ENCODE measurements at regions not wholly inside any gene's neighbourhood (a gene's known extent, or its start where the extent isn't known, plus 50 kb on each side); places are given as distances from the start of the nearest gene placed in this dataset.

DNA sequence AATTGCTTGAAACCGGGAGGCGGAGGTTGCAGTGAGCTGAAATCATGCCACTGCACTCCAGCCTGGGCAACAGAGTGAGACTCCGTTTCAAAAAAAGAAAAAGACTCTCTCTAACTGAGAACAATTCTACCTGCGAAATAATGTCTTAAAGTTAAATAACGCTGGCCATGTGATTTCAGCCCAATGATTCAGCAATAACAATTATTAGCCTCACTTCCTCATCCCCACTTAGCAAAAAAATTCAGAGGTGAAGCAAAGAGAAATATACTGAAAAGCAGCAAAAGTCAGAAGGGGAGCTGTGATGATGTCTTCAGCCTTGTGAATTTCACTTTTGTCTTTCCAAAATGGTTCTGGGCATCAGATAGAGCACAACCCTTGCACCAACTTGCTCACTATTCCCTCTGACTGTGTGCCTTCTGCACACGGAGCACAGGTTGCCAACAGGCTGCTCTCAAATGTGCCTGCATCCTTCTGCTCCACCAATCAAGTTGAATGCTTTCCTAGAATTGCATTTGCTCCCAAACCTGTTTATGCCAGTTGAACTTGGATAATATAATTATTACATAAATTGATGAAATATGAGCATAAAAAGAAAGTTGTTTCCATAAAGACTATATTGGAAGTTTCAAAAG is 79.8 kb upstream of the IPO9 start:
- Histone ChIP-seq H3K27ac (ENCODE audit: low read depth, low read length) (no peak overlapping the region), H4K20me1 (ENCODE audit: insufficient read depth) (no peaks in the 10 kb centered on the region), H3K4me3 (replicated peaks in 1 of 2; ENCODE audit: low read depth in 1 of 2, low read length in 2 of 2) (no peak overlapping the region), H2AFZ (ENCODE audit: low read depth, low read length, poor library complexity, severe bottlenecking) (no peak overlapping the region), H3K36me3 (ENCODE audit: control insufficient read depth in 1 of 2, insufficient read depth in 2 of 2, low read length in 2 of 2) (no peaks in the 10 kb centered on the region), H3K9me3 (ENCODE audit: control insufficient read depth in 1 of 2, insufficient read depth in 1 of 2, low read depth in 1 of 2, low read length in 2 of 2) (no peaks in the 10 kb centered on the region), H3K27me3 (ENCODE audit: insufficient read depth, low read length) (no peaks in the 10 kb centered on the region), H3K9ac (ENCODE audit: low read length) (no peak overlapping the region), H3K4me1 (ENCODE audit: control insufficient read depth in 1 of 2, insufficient read depth in 2 of 2, low read length in 2 of 2) (peaks cover 0 to 10% of the 10 kb centered on the region in 2 experiments; a peak in 3 of 4 replicates), H3K79me2 (ENCODE audit: insufficient read depth, low read length) (no peaks in the 10 kb centered on the region; the same call in 1 of the 2 replicates), H3K9me2 (ENCODE audit: insufficient read depth) (no peaks in the 10 kb centered on the region), H3K4me2 (ENCODE audit: low read length) (no peak overlapping the region)
- ChIA-PET CTCF (no interaction called here), RAD21 (ENCODE audit: low non-redundant PET in 1 of 2, low total read pairs in 2 of 2, uncharacterized antibody in 2 of 2, unreplicated experiment in 2 of 2) (no interaction called here), POLR2A (no interaction called here)
- BruUV-seq (replicated peaks), result no TSS peak
- intact Hi-C loops (cut with micrococcal nuclease), result no loop called here
- TF ChIP-seq POLR2A (IDR thresholded peaks at IDR 0.05; ENCODE audit: borderline replicate concordance, extremely low read depth, insufficient read depth, insufficient read length), result no peak
- TF ChIP-seq, protein P1, sequence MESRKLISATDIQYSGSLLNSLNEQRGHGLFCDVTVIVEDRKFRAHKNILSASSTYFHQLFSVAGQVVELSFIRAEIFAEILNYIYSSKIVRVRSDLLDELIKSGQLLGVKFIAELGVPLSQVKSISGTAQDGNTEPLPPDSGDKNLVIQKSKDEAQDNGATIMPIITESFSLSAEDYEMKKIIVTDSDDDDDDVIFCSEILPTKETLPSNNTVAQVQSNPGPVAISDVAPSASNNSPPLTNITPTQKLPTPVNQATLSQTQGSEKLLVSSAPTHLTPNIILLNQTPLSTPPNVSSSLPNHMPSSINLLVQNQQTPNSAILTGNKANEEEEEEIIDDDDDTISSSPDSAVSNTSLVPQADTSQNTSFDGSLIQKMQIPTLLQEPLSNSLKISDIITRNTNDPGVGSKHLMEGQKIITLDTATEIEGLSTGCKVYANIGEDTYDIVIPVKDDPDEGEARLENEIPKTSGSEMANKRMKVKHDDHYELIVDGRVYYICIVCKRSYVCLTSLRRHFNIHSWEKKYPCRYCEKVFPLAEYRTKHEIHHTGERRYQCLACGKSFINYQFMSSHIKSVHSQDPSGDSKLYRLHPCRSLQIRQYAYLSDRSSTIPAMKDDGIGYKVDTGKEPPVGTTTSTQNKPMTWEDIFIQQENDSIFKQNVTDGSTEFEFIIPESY (IDR thresholded peaks at IDR 0.05; ENCODE audit: extremely low read depth, insufficient replicate concordance, low read length), result no peak
- TF ChIP-seq FOSL1 (IDR thresholded peaks at IDR 0.05; ENCODE audit: low read depth), result no peak
- no peak for TF ChIP-seq TCF7L2 (IDR thresholded peaks at IDR 0.05; ENCODE audit: borderline replicate concordance, extremely low read depth, insufficient read depth, insufficient read length)
- no peak for TF ChIP-seq ELF1 (IDR thresholded peaks at IDR 0.05; ENCODE audit: borderline replicate concordance, low read depth)
- TF ChIP-seq SIN3A (IDR thresholded peaks at IDR 0.05; ENCODE audit: low read depth), result no peak
- no peak for TF ChIP-seq CBX3 (IDR thresholded peaks at IDR 0.05; ENCODE audit: low read depth)
- TF ChIP-seq CEBPB (IDR thresholded peaks at IDR 0.05; ENCODE audit: low read depth), result no peak
- no peak for TF ChIP-seq EZH2phosphoT487 (IDR thresholded peaks at IDR 0.05; ENCODE audit: borderline replicate concordance)
- no peak for TF ChIP-seq RAD21 (IDR thresholded peaks at IDR 0.05; ENCODE audit: low read depth)
- no peak for TF ChIP-seq CTCF (IDR thresholded peaks at IDR 0.05 in 2 of 3, conservative IDR thresholded peaks at IDR 0.05 in 1 of 3; ENCODE audit: borderline replicate concordance in 1 of 3, insufficient read depth in 1 of 3, low read depth in 2 of 3, low read length in 2 of 3)
- TF ChIP-seq, protein P2, sequence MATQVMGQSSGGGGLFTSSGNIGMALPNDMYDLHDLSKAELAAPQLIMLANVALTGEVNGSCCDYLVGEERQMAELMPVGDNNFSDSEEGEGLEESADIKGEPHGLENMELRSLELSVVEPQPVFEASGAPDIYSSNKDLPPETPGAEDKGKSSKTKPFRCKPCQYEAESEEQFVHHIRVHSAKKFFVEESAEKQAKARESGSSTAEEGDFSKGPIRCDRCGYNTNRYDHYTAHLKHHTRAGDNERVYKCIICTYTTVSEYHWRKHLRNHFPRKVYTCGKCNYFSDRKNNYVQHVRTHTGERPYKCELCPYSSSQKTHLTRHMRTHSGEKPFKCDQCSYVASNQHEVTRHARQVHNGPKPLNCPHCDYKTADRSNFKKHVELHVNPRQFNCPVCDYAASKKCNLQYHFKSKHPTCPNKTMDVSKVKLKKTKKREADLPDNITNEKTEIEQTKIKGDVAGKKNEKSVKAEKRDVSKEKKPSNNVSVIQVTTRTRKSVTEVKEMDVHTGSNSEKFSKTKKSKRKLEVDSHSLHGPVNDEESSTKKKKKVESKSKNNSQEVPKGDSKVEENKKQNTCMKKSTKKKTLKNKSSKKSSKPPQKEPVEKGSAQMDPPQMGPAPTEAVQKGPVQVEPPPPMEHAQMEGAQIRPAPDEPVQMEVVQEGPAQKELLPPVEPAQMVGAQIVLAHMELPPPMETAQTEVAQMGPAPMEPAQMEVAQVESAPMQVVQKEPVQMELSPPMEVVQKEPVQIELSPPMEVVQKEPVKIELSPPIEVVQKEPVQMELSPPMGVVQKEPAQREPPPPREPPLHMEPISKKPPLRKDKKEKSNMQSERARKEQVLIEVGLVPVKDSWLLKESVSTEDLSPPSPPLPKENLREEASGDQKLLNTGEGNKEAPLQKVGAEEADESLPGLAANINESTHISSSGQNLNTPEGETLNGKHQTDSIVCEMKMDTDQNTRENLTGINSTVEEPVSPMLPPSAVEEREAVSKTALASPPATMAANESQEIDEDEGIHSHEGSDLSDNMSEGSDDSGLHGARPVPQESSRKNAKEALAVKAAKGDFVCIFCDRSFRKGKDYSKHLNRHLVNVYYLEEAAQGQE (IDR thresholded peaks at IDR 0.05; ENCODE audit: low read depth), result no peak
- no peak for TF ChIP-seq SRF (IDR thresholded peaks at IDR 0.05; ENCODE audit: low read depth)
- no peak for TF ChIP-seq MAX (IDR thresholded peaks at IDR 0.05)
- no peak for TF ChIP-seq POLR2AphosphoS5 (IDR thresholded peaks at IDR 0.05; ENCODE audit: low read depth, low read length)
- TF ChIP-seq EZH2 (IDR thresholded peaks at IDR 0.05), result no peak
- no peak for DNase-seq (ENCODE audit: low read depth, low spot score)
- ATAC-seq, result no peak
